Transverse colon (tissue), 4 donors: ENCODE measurements at regions not wholly inside any gene's neighbourhood (a gene's known extent, or its start where the extent isn't known, plus 50 kb on each side); places are given as distances from the start of the nearest gene placed in this dataset.

ENCODE experiments used
- DNase-seq: peaks from one replicate; pipeline ENCODE4 v3.0.0-alpha.2; 2019
- H3K27ac ChIP-seq, 4 donors: fragments of 200-600 bp; sonication (generic); 2 replicates each; pipeline ENCODE4 v1.5.1; 2016 to 2018; ENCODE audit warnings: inconsistent platforms in 4 of 4
- H3K27me3 ChIP-seq: fragments of 200-600 bp; sonication (generic); 2 replicates; pipeline ENCODE4 v1.5.1; 2017; ENCODE audit warnings: inconsistent platforms
- H3K36me3 ChIP-seq, 4 donors: fragments of 200-600 bp; sonication (generic); 2 replicates each; pipeline ENCODE4 v1.5.1; 2017 to 2019; ENCODE audit warnings: inconsistent platforms in 4 of 4
- H3K4me1 ChIP-seq, 4 donors: fragments of 200-600 bp; sonication (generic); 2 replicates each; pipeline ENCODE4 v1.5.1; 2017 to 2020; ENCODE audit warnings: inconsistent platforms in 4 of 4
- H3K4me3 ChIP-seq, 4 donors: fragments of 200-600 bp; sonication (generic); 1 replicate in 1 of 4; 2 replicates in 3 of 4; pipeline versions ENCODE4 v1.5.1 to v1.6.1; 2017 to 2019; ENCODE audit warnings: inconsistent platforms in 4 of 4
- H3K9me3 ChIP-seq, 2 donors: fragments of 200-600 bp; sonication (generic); 2 replicates each; pipeline ENCODE4 v1.5.1; 2017 to 2019; ENCODE audit warnings: inconsistent platforms in 2 of 2
- EP300 ChIP-seq: sonication (generic); formaldehyde crosslinking; IDR thresholded peaks from one replicate; pipeline ENCODE4 v1.6.1; 2017; ENCODE audit warnings: antibody characterized with exemption, low read depth
- POLR2A ChIP-seq: fragments of 450-650 bp; IDR thresholded peaks from one replicate; pipeline ENCODE4 v1.6.1; 2016; ENCODE audit warnings: antibody characterized with exemption, mild to moderate bottlenecking, moderate library complexity
- POLR2AphosphoS5 ChIP-seq, 3 donors: sonication (generic); formaldehyde crosslinking; IDR thresholded peaks; one replicate each; pipeline ENCODE4 v1.6.1; 2016; ENCODE audit warnings: antibody characterized with exemption in 3 of 3
- WGBS, 2 donors: methylation state at CpG; one replicate each; pipeline ENCODE4 v1.1.5; 2018; ENCODE audit warnings: low coverage in 1 of 2; 5-methylcytosine and 5-hydroxymethylcytosine counted together
- in situ Hi-C, 4 donors: fragments of 200-750 bp; cut with MboI; loops; one replicate each; pipeline versions ENCODE4 v1.15.0 to v1.15.1; 2017; ENCODE audit warnings: low sequenced_read_pairs in 3 of 4, low pct_ligation_motif_present in 1 of 4, low pct_unique_long_range_greater_than_20kb in 1 of 4
- intact Hi-C: fragments of 100-400 bp; cut with DNase I; formaldehyde crosslinking; loops from one replicate; pipeline ENCODE4 v1.15.1; 2023; ENCODE audit warnings: low total_unique reads
- TF ChIP-seq, protein P1 (sequence below), 5 experiments: fragments of 200-600 bp in 3 of 5; fragments of 450-650 bp in 2 of 5; sonication (generic) in 3 of 5; IDR thresholded peaks; 1 replicate in 2 of 5; 2 replicates in 3 of 5; pipeline ENCODE4 v1.5.1; 2016 to 2017; ENCODE audit warnings: antibody characterized with exemption in 5 of 5, inconsistent platforms in 3 of 5, mild to moderate bottlenecking in 2 of 5, moderate library complexity in 1 of 5

- Histone ChIP-seq H3K4me1 (no peaks in the 10 kb centered on the region), H3K36me3 (no peaks in the 10 kb centered on the region), H3K9me3 (no peaks in the 10 kb centered on the region), H3K27me3 (no peaks in the 10 kb centered on the region), H3K4me3 (no peak overlapping the region), H3K27ac (no peak overlapping the region)
- DNase-seq: no peak
- TF ChIP-seq EP300 (no peak), POLR2A (no peak), POLR2AphosphoS5 (IDR thresholded peaks at IDR 0.05) (no peak)
- TF ChIP-seq, protein P1, sequence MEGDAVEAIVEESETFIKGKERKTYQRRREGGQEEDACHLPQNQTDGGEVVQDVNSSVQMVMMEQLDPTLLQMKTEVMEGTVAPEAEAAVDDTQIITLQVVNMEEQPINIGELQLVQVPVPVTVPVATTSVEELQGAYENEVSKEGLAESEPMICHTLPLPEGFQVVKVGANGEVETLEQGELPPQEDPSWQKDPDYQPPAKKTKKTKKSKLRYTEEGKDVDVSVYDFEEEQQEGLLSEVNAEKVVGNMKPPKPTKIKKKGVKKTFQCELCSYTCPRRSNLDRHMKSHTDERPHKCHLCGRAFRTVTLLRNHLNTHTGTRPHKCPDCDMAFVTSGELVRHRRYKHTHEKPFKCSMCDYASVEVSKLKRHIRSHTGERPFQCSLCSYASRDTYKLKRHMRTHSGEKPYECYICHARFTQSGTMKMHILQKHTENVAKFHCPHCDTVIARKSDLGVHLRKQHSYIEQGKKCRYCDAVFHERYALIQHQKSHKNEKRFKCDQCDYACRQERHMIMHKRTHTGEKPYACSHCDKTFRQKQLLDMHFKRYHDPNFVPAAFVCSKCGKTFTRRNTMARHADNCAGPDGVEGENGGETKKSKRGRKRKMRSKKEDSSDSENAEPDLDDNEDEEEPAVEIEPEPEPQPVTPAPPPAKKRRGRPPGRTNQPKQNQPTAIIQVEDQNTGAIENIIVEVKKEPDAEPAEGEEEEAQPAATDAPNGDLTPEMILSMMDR (IDR thresholded peaks at IDR 0.05): no peak
- 50 to 60% methylated on average over 5 to 16 of the region's 16 CpGs for WGBS, 2 donors
- in situ Hi-C loops: no loop called here
- intact Hi-C loops: no loop called here
These were observed 128.4 kb downstream of the BUD13 start for GRCh38 chr11:116644201-116644940.

GRCh38 chr11:116643521-116643920 is 129.3 kb downstream of the BUD13 start:
- no peaks in the 10 kb centered on the region for H3K36me3 ChIP-seq
- DNase-seq: no peak
- TF ChIP-seq, protein P1 (IDR thresholded peaks at IDR 0.05): no peak
- no peak for TF ChIP-seq POLR2AphosphoS5 (IDR thresholded peaks at IDR 0.05)
- TF ChIP-seq POLR2A: no peak
- H3K9me3 ChIP-seq: no peaks in the 10 kb centered on the region
- intact Hi-C loops: no loop called here
- H3K4me1 ChIP-seq: no peaks in the 10 kb centered on the region
- no peaks in the 10 kb centered on the region for H3K27me3 ChIP-seq
- no peak overlapping the region for H3K27ac ChIP-seq
- in situ Hi-C loops: no loop called here
- 87 to 100% methylated on average over 1 to 9 of the region's 9 CpGs for WGBS, 2 donors
- H3K4me3 ChIP-seq: no peak overlapping the region

- intact Hi-C loops (no loop called here), in situ Hi-C loops (no loop called here)
- Histone ChIP-seq H3K27me3 (no peaks in the 10 kb centered on the region), H3K4me3 (no peak overlapping the region), H3K4me1 (no peaks in the 10 kb centered on the region), H3K9me3 (no peaks in the 10 kb centered on the region), H3K36me3 (no peaks in the 10 kb centered on the region), H3K27ac (no peak overlapping the region)
- DNase-seq: no peak
- TF ChIP-seq EP300 (no peak), POLR2A (no peak), POLR2AphosphoS5 (IDR thresholded peaks at IDR 0.05) (no peak)
- TF ChIP-seq, protein P1 (IDR thresholded peaks at IDR 0.05): no peak
These were observed 129.9 kb downstream of the BUD13 start for GRCh38 chr11:116642902-116643301.

- H3K27me3 ChIP-seq: no peaks in the 10 kb centered on the region
- no peaks in the 10 kb centered on the region for H3K9me3 ChIP-seq
- WGBS, 2 donors: 90 to 100% methylated on average over 1 of the region's 1 CpG
- in situ Hi-C loops: no loop called here
- no peaks in the 10 kb centered on the region for H3K4me1 ChIP-seq
- intact Hi-C loops: no loop called here
- TF ChIP-seq POLR2AphosphoS5 (IDR thresholded peaks at IDR 0.05): no peak
- no peak for TF ChIP-seq POLR2A
- no peak for TF ChIP-seq EP300
- TF ChIP-seq, protein P1 (IDR thresholded peaks at IDR 0.05): no peak
- no peak for DNase-seq
- no peak overlapping the region for H3K27ac ChIP-seq
- H3K4me3 ChIP-seq: no peak overlapping the region
- no peaks in the 10 kb centered on the region for H3K36me3 ChIP-seq
These were observed 130.3 kb downstream of the BUD13 start for GRCh38 chr11:116642481-116642880.
